ENCODE measurements at regions not wholly inside any gene's neighbourhood (a gene's known extent, or its start where the extent isn't known, plus 50 kb on each side); places are given as distances from the start of the nearest gene placed in this dataset.
"Not testable (repeated sequence)": the region's sequence is repeated elsewhere in the genome, so short reads cannot be mapped to it uniquely, and the experiment has no call there.

DNA sequence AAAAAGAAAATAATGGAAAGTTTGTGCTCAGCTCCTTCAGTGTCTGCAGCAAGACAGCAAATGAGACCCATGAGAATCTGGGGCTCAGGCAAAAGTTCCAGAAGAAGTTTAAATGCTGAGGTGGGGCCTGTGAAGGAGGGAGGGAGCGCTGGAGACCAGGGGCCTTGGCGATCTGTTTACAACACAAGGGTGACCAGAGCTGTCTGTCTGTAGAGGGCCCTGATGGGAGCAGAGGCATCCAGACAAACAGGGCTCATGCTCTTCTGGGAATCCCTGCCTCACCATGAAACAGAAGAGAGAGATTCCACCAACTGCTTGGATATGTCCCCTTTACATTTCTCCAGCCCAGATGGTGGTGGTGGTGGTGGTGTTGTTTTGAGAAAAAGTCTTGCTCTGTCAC lies 60.1 kb upstream of the GPCPD1 start:
- Mint-ChIP-seq H3K4me1 (ENCODE audit: low read depth) (peaks cover 7% of the 10 kb centered on the region), H3K9me3 (no peaks in the 10 kb centered on the region), H3K4me3 (no peak overlapping the region), H3K27ac (no peak overlapping the region), H3K27me3 (ENCODE audit: low read depth) (no peaks in the 10 kb centered on the region), H3K36me3 (ENCODE audit: low read depth) (no peaks in the 10 kb centered on the region)
- DNase-seq (ENCODE audit: low spot score), result no peak

DNA sequence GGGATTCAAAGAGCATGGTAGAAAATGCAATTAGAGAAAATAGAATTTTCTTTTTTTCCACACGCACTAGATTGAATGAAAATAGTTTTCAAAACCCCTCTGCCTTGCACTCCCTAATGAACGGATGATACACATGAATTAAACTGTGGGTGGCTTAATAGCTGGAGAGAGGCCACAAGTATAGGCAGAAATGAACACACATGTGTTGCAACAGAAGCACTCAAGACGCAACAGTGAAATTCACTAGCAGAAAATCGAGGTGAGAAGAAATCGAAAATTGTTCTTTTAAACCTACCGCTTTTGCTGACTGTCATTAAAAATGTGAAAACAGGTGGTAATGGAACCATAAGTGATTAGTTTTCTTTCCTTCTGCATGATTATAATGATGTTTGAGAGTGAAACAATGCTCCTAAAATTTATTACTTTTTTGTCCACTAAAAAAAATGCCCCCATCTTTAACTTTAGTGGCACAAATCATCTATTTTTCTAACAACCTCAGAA lies 59.3 kb upstream of the GPCPD1 start:
- no peaks in the 10 kb centered on the region for H3K9me3 Mint-ChIP-seq
- H3K4me3 Mint-ChIP-seq, result no peak overlapping the region
- H3K27ac Mint-ChIP-seq, result no peak overlapping the region
- peaks cover 7% of the 10 kb centered on the region for H3K4me1 Mint-ChIP-seq (ENCODE audit: low read depth)
- no peaks in the 10 kb centered on the region for H3K36me3 Mint-ChIP-seq (ENCODE audit: low read depth)
- no peaks in the 10 kb centered on the region for H3K27me3 Mint-ChIP-seq (ENCODE audit: low read depth)
- no peak for DNase-seq (ENCODE audit: low spot score)

DNA sequence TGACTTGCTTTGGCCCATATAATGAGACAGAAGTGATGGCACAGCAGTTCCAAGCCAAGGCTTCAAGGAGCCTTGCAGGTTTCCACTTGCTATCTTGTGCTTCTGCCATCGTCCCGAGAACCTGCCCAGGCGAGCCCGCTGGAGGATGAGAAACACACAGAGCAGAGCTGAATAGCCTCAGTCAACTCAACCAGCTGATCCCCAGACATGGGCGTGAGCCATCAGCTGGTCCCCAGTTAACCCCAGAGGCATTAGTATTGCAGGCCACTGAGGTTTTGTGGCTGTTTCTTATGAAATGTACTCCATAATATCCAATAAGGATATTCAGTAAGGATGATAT lies 57.7 kb upstream of the GPCPD1 start:
- no peaks in the 10 kb centered on the region for H3K36me3 Mint-ChIP-seq (ENCODE audit: low read depth)
- H3K9me3 Mint-ChIP-seq, result no peaks in the 10 kb centered on the region
- H3K4me3 Mint-ChIP-seq, result no peak overlapping the region
- no peaks in the 10 kb centered on the region for H3K27me3 Mint-ChIP-seq (ENCODE audit: low read depth)
- no peak overlapping the region for H3K27ac Mint-ChIP-seq
- DNase-seq (ENCODE audit: low spot score), result no peak
- no peaks in the 10 kb centered on the region for H3K4me1 Mint-ChIP-seq (ENCODE audit: low read depth)

DNA sequence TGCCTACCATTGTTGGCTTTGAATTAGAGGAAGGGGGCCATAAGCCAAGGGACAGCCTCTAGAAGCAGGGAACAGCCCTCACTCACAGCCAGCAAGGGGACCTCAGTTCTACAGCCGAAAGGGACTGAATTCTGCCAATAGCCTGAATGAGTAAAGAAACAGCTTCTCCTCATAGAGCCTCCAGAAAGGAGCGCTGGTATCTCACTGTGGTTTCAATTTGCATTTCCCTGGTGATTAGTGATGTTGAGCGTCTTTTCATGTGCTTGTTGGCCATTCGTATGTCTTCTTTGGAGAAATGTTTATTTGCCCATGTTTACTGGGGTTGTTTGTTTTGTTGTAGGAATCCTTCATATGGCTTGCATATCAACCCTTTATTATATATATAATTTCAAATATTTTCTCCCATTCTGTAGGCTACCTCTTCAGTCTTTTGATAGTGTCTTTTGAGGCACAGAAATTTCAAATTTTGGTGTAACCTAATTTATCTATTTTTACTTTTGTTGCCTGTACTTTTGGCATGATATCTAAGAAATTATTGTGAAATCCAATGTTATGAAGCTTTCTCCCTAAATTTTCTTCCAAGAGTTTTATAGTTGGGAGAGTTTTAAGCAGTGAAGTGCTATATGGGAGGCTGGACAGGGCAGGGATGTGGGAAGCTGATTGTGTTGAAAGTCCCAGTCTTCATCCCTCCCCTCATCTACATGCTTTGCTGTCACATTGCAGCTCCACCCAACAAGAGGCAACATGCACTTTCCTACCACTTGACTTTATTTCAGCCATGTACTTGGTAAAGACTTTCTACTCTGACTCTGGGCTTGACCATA lies 57.1 kb upstream of the GPCPD1 start:
- no peak overlapping the region for H3K27ac Mint-ChIP-seq
- no peak for DNase-seq (ENCODE audit: low spot score)
- H3K9me3 Mint-ChIP-seq, result no peaks in the 10 kb centered on the region
- H3K36me3 Mint-ChIP-seq (ENCODE audit: low read depth), result no peaks in the 10 kb centered on the region
- no peak overlapping the region for H3K4me3 Mint-ChIP-seq
- no peaks in the 10 kb centered on the region for H3K27me3 Mint-ChIP-seq (ENCODE audit: low read depth)
- no peaks in the 10 kb centered on the region for H3K4me1 Mint-ChIP-seq (ENCODE audit: low read depth)

DNA sequence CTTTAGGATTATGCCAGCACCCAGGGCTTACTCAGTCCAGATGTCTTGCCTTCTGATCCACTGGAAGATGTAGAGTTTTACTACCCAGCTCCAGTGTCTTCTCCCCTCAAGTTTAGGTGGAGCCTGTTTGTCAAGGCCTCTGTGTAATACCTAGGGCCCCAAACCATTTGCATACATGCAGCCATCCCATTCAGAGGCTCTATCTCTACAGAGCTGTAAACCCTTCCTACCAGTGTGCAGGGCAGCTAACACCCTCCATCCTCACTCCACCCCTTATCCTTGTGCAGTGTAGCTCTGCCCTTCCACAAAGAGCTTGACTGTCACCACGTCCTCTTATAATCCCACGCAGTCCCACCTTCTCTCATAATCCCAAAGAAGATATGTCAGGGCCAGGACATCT lies 54.6 kb upstream of the GPCPD1 start:
- Mint-ChIP-seq H3K4me3 (no peak overlapping the region), H3K36me3 (ENCODE audit: low read depth) (no peaks in the 10 kb centered on the region), H3K27me3 (ENCODE audit: low read depth) (no peaks in the 10 kb centered on the region), H3K9me3 (no peaks in the 10 kb centered on the region), H3K4me1 (ENCODE audit: low read depth) (no peaks in the 10 kb centered on the region), H3K27ac (no peak overlapping the region)
- DNase-seq (ENCODE audit: low spot score), result no peak

DNA sequence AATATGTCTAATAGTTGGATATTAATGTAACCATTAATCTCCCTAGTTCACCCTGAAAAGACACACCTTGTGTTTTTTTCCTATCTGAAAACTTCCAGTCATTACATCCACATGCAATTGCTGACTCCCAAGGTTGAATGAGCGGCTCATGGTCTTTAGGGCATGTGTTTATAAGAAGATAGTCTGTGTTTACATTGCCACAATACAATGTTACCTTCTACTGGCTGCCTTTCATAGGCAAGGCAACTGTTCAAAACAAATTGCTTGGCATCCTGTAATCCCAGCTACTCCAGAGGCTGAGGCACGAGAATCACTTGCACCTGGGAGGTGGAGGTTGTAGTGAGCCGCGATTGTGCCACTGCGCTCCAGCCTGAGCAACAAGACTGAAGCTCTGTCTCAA lies 52.6 kb upstream of the GPCPD1 start:
- H3K27me3 Mint-ChIP-seq (ENCODE audit: low read depth), result no peaks in the 10 kb centered on the region

DNA sequence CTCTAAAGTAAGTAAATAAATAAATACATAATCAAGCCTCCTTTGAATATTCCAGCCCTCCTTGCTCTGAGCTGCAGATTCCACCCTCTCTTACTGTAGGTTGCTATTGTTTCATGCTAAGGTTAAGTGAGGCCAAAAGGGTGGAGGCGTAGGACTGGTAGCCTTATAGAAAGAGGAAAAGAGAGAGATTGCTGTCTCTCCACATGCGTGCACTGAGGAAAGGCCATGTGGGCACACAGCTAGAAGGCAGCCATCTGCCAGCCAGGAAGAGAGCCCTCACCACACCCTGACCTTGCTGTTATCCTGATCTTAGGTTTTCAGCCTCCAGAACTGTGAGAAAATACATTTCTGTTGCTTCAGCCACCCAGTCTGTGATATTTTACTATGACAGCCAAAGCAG lies 52.0 kb upstream of the GPCPD1 start:
- Mint-ChIP-seq H3K9me3 (no peaks in the 10 kb centered on the region), H3K27ac (no peak overlapping the region), H3K4me3 (no peak overlapping the region), H3K36me3 (ENCODE audit: low read depth) (no peaks in the 10 kb centered on the region), H3K4me1 (ENCODE audit: low read depth) (peaks cover 10% of the 10 kb centered on the region), H3K27me3 (ENCODE audit: low read depth) (no peaks in the 10 kb centered on the region)
- DNase-seq (ENCODE audit: low spot score), result no peak

More for the DNA sequence above, 52.6 kb upstream of the GPCPD1 start:
- no peak overlapping the region for H3K4me3 Mint-ChIP-seq
- no peaks in the 10 kb centered on the region for H3K36me3 Mint-ChIP-seq (ENCODE audit: low read depth)
- no peak overlapping the region for H3K27ac Mint-ChIP-seq
- no peaks in the 10 kb centered on the region for H3K9me3 Mint-ChIP-seq
- no peak for DNase-seq (ENCODE audit: low spot score)
- peaks cover 10% of the 10 kb centered on the region for H3K4me1 Mint-ChIP-seq (ENCODE audit: low read depth)

DNA sequence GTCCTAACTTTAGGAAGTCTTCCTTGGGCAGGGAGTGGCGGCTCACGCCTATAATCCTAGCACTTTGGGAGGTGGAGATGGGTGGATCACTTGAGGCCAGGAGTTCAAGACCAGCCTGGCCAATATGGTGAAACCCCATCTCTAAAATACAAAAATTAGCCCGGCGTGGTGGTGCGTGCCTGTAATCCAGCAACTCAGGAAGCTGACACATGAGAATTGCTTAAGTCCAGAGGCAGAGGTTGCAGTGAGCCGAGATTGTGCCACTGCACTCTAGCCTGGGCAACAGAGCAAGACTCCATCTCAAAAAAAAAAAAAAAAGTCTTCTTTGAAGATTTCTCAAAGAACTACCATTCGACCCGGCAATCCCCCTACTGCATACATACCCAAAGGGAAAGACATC lies 50.0 kb upstream of the GPCPD1 start:
- H3K9me3 Mint-ChIP-seq; H3K4me1 Mint-ChIP-seq (ENCODE audit: low read depth); H3K4me3 Mint-ChIP-seq: not testable (repeated sequence)

More for the DNA sequence above, 50.0 kb upstream of the GPCPD1 start:
- H3K36me3 Mint-ChIP-seq (ENCODE audit: low read depth); H3K27ac Mint-ChIP-seq; H3K27me3 Mint-ChIP-seq (ENCODE audit: low read depth); DNase-seq (ENCODE audit: low spot score): not testable (repeated sequence)
